EH (cell line): ENCODE measurements at regions not wholly inside any gene's neighbourhood (a gene's known extent, or its start where the extent isn't known, plus 50 kb on each side); places are given as distances from the start of the nearest gene placed in this dataset.
A peak's percentile ranks its signal among the peaks of the same experiment; 100 is the strongest.

Experiments
- DNase-seq: peaks from one replicate; pipeline ENCODE4 v3.0.0-alpha.2; 2015; ENCODE audit warnings: low read depth

DNA sequence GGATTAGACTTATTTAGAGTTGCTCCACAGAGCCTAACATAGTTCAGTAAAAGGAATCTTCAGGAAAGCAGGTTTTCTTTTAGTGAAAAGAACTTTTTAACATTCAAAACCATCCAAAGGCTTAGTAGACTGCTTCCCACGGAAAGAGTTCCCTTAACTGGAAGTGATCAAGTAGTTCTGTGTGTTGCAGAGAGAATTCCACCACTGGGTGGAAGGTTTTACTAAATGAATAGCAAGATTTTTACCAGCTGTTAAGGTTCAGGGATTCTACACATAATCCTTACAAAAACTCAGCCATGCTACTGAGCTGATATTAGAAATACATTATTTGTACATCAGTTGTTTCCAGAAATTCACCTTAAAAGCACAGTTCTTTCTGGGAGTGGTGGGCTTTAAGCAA, 119.7 kb downstream of the GDAP2 start:
- peak; percentile 23 for DNase-seq

DNA sequence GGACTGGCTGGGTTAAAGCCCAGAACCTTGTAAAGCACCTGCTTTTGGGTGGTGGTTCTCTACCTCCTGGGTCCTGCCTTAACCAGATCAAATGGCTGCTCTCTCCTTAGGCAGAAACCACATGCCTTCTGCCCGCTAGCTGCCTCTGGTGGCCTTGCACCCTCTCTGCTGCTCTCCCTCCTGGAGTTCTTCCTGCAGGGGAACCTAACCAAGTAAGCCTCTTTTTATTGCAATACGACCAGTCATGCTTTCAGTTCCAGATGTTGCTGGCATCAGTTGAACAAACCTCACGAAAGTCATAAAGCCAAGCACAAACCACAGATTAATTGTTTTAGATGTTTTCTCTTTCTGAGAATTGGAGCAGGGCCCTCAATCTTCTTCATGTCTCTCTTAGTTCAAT, 118.9 kb downstream of the GDAP2 start:
- DNase-seq = peak; percentile 66

DNA sequence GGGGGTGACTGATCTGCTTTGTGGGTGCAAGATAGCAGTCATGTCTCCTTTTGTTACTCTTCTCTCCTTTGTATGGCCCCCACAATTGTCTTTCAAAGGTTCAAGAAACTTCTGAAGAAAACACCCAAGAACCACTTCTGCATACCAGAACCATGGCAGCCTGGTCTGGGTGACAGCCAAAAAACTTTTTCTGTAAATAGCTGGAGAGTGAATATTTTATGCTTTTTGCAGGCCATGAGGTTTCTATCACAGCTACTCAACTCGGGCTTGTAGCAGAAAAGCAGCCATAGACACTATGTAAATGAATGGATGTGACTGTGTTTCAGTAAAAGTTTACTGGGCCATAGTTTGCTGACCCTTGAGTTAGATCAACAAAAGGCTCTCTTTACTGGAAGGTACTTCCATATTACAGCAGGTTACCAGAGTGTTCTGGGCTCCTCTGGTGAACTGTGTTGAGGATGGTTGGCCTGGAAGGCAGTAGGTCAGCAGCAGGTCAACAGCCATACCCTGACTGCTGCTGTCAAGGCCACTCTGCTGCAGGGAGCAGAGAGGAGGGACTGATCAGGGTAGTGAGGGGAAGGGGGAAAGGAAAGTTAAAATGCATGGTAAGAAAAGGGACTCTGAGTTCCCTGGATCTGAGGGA, 116.4 kb downstream of the GDAP2 start:
- peak; percentile 86 for DNase-seq
